HG03060 (cell line): ENCODE measurements at regions not wholly inside any gene's neighbourhood (a gene's known extent, or its start where the extent isn't known, plus 50 kb on each side); places are given as distances from the start of the nearest gene placed in this dataset.
A peak's percentile ranks its signal among the peaks of the same experiment; 100 is the strongest.
"Not testable (repeated sequence)": the region's sequence is repeated elsewhere in the genome, so short reads cannot be mapped to it uniquely, and the experiment has no call there.

Experiments used
- ATAC-seq: cut with Tn5 transposase; IDR thresholded peaks from one replicate; pipeline ENCODE4 v1.9.1; 2021; ENCODE audit warnings: low read depth, moderate number of reproducible peaks; ENCODE audit not compliant: unreplicated experiment

- ATAC-seq: not testable (repeated sequence)
Observed at GRCh38 chr7:7042286-7042893, 140.0 kb upstream of the C1GALT1 start.

GRCh38 chr7:7044806-7045205 lies 137.5 kb upstream of the C1GALT1 start:
- ATAC-seq: no peak

GRCh38 chr7:7048213-7048612 lies 134.1 kb upstream of the C1GALT1 start:
- ATAC-seq: no peak

- peak; percentile 75 for ATAC-seq
Observed at GRCh38 chr7:7051206-7051877, 131.0 kb upstream of the C1GALT1 start.

GRCh38 chr7:7054252-7054830 lies 128.0 kb upstream of the C1GALT1 start:
- ATAC-seq: no peak

- no peak for ATAC-seq
Observed at GRCh38 chr7:7060828-7061599, 121.3 kb upstream of the C1GALT1 start.

GRCh38 chr7:7077945-7078344 lies 104.4 kb upstream of the C1GALT1 start:
- no peak for ATAC-seq

GRCh38 chr7:7080802-7081201 lies 101.5 kb upstream of the C1GALT1 start:
- ATAC-seq: no peak

- ATAC-seq: no peak
Observed at GRCh38 chr7:7090460-7090859, 91.9 kb upstream of the C1GALT1 start.

- ATAC-seq: no peak
Observed at GRCh38 chr7:7098280-7098818, 84.0 kb upstream of the C1GALT1 start.

GRCh38 chr7:7099584-7100014 lies 82.7 kb upstream of the C1GALT1 start:
- ATAC-seq: no peak

- no peak for ATAC-seq
Observed at GRCh38 chr7:7100432-7100849, 81.9 kb upstream of the C1GALT1 start.

- ATAC-seq: no peak
Observed at GRCh38 chr7:7102906-7103305, 79.4 kb upstream of the C1GALT1 start.

GRCh38 chr7:7103343-7104313 lies 78.7 kb upstream of the C1GALT1 start:
- no peak for ATAC-seq

- ATAC-seq: no peak
Observed at GRCh38 chr7:7104314-7104698, 78.0 kb upstream of the C1GALT1 start.

- ATAC-seq: no peak
Observed at GRCh38 chr7:7104971-7105370, 77.4 kb upstream of the C1GALT1 start.

GRCh38 chr7:7105800-7106582 lies 76.4 kb upstream of the C1GALT1 start:
- ATAC-seq: no peak

GRCh38 chr7:7108931-7109330 lies 73.4 kb upstream of the C1GALT1 start:
- ATAC-seq: no peak

GRCh38 chr7:7109934-7110333 lies 72.4 kb upstream of the C1GALT1 start:
- ATAC-seq: no peak
